ENCODE measurements at regions not wholly inside any gene's neighbourhood (a gene's known extent, or its start where the extent isn't known, plus 50 kb on each side); places are given as distances from the start of the nearest gene placed in this dataset.

DNA sequence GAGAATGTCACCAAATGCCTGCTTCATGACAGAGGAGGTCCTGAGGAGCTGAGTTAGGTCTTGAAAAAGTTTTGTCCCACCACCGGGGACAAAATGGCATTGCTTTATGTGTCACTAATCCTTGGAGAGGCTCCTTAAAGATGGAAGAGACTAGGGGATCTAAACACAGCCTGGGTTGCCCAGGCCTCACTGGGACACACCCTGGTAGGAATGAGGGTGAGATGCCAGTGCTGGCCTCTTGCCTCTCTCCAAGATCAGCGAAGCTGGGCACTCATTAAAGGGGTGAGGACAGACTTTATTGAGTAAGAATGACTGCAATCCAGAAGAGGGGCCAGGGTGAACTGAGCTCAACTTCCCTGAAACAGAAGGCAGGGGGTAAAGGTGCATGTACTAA is 58.5 kb upstream of the KLF13 start:
- TF ChIP-seq, protein P1, sequence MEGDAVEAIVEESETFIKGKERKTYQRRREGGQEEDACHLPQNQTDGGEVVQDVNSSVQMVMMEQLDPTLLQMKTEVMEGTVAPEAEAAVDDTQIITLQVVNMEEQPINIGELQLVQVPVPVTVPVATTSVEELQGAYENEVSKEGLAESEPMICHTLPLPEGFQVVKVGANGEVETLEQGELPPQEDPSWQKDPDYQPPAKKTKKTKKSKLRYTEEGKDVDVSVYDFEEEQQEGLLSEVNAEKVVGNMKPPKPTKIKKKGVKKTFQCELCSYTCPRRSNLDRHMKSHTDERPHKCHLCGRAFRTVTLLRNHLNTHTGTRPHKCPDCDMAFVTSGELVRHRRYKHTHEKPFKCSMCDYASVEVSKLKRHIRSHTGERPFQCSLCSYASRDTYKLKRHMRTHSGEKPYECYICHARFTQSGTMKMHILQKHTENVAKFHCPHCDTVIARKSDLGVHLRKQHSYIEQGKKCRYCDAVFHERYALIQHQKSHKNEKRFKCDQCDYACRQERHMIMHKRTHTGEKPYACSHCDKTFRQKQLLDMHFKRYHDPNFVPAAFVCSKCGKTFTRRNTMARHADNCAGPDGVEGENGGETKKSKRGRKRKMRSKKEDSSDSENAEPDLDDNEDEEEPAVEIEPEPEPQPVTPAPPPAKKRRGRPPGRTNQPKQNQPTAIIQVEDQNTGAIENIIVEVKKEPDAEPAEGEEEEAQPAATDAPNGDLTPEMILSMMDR (IDR thresholded peaks at IDR 0.05) = no peak
- TF ChIP-seq POLR2A (IDR thresholded peaks at IDR 0.05) = no peak

All from testis (tissue), 2 donors.